ENCODE measurements at regions not wholly inside any gene's neighbourhood (a gene's known extent, or its start where the extent isn't known, plus 50 kb on each side); places are given as distances from the start of the nearest gene placed in this dataset.

DNA sequence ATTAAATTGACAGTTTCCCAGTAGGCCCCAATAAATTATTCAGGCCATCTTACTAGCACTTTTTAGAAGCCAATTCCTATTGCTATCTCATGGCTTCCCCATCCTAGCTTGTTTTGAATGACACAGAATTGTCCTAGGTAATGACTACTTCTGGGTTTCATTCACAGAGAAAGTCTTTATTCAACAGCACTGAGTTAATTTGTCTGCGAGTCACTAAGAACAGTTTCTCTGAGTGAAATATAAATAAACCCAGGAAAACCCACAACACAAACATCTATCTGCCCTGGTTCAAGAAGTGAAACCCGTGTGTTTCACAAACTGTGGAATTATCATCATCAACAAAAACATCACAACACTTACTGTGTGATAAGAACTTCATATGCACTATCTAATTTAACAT lies 1366.8 kb downstream of the EPHA7 start:
- no peak for TF ChIP-seq POLR2AphosphoS5 (IDR thresholded peaks at IDR 0.05; ENCODE audit: low read depth)
- TF ChIP-seq, protein P1, sequence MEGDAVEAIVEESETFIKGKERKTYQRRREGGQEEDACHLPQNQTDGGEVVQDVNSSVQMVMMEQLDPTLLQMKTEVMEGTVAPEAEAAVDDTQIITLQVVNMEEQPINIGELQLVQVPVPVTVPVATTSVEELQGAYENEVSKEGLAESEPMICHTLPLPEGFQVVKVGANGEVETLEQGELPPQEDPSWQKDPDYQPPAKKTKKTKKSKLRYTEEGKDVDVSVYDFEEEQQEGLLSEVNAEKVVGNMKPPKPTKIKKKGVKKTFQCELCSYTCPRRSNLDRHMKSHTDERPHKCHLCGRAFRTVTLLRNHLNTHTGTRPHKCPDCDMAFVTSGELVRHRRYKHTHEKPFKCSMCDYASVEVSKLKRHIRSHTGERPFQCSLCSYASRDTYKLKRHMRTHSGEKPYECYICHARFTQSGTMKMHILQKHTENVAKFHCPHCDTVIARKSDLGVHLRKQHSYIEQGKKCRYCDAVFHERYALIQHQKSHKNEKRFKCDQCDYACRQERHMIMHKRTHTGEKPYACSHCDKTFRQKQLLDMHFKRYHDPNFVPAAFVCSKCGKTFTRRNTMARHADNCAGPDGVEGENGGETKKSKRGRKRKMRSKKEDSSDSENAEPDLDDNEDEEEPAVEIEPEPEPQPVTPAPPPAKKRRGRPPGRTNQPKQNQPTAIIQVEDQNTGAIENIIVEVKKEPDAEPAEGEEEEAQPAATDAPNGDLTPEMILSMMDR (IDR thresholded peaks at IDR 0.05; ENCODE audit: insufficient read depth, low read length) = no peak
